Upper lobe of left lung (tissue), 4 donors: ENCODE measurements at regions not wholly inside any gene's neighbourhood (a gene's known extent, or its start where the extent isn't known, plus 50 kb on each side); places are given as distances from the start of the nearest gene placed in this dataset.

ENCODE experiments used
- CTCF ChIP-seq, 6 experiments: fragments of 450-650 bp in 4 of 6; fragments of 200-600 bp in 2 of 6; sonication (generic) in 2 of 6; IDR thresholded peaks; one replicate each; pipeline ENCODE4 v1.5.1; 2016 to 2019; ENCODE audit warnings: antibody characterized with exemption in 6 of 6
- EP300 ChIP-seq, 4 donors: sonication (generic); formaldehyde crosslinking; IDR thresholded peaks; one replicate each; pipeline ENCODE4 v1.5.1; 2017; ENCODE audit warnings: antibody characterized with exemption in 4 of 4, control low read depth in 2 of 4
- POLR2A ChIP-seq, 4 donors: fragments of 450-650 bp; IDR thresholded peaks; one replicate each; pipeline ENCODE4 v1.5.1; 2016 to 2017; ENCODE audit warnings: antibody characterized with exemption in 4 of 4, mild to moderate bottlenecking in 2 of 4

- TF ChIP-seq CTCF (IDR thresholded peaks at IDR 0.05): no peak
- no peak for TF ChIP-seq POLR2A (IDR thresholded peaks at IDR 0.05)
- no peak for TF ChIP-seq EP300 (IDR thresholded peaks at IDR 0.05)
Measured at GRCh38 chr10:120732643-120733313, 118.4 kb upstream of the WDR11 start.
